Thyroid gland (tissue), 4 donors: ENCODE measurements at regions not wholly inside any gene's neighbourhood (a gene's known extent, or its start where the extent isn't known, plus 50 kb on each side); places are given as distances from the start of the nearest gene placed in this dataset.

Experiments
- POLR2A ChIP-seq, 2 donors: fragments of 450-650 bp; IDR thresholded peaks; one replicate each; pipeline ENCODE4 v1.6.1; 2017; ENCODE audit warnings: antibody characterized with exemption in 2 of 2, mild to moderate bottlenecking in 2 of 2, moderate library complexity in 1 of 2
- TF ChIP-seq, protein P1 (sequence below), 6 experiments: fragments of 200-600 bp in 3 of 6; fragments of 450-650 bp in 3 of 6; sonication (generic) in 3 of 6; IDR thresholded peaks; one replicate each; pipeline ENCODE4 v1.5.1; 2016 to 2019; ENCODE audit warnings: antibody characterized with exemption in 6 of 6, mild to moderate bottlenecking in 2 of 6, inconsistent platforms in 1 of 6, moderate library complexity in 1 of 6

DNA sequence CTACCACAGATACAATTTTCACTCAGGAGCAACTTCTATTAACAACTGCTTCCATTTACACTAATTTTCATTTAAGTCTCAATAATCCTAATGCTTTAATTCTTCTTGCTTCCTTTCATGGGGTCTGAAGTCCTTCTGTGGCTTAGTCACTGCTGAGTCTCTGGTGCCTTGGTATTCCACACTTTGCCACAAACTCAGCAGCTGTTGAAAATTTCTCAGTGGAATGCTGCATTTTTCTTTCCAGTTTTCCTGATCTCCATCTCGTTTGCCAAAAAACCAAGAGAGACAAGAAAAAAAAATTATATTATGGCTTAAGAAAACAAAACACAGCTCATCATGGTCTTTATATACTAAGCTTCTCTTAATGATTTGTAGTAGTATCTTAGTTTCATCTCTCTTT is 269.2 kb upstream of the AZI2 start:
- no peak for TF ChIP-seq POLR2A (IDR thresholded peaks at IDR 0.05)
- TF ChIP-seq, protein P1, sequence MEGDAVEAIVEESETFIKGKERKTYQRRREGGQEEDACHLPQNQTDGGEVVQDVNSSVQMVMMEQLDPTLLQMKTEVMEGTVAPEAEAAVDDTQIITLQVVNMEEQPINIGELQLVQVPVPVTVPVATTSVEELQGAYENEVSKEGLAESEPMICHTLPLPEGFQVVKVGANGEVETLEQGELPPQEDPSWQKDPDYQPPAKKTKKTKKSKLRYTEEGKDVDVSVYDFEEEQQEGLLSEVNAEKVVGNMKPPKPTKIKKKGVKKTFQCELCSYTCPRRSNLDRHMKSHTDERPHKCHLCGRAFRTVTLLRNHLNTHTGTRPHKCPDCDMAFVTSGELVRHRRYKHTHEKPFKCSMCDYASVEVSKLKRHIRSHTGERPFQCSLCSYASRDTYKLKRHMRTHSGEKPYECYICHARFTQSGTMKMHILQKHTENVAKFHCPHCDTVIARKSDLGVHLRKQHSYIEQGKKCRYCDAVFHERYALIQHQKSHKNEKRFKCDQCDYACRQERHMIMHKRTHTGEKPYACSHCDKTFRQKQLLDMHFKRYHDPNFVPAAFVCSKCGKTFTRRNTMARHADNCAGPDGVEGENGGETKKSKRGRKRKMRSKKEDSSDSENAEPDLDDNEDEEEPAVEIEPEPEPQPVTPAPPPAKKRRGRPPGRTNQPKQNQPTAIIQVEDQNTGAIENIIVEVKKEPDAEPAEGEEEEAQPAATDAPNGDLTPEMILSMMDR (IDR thresholded peaks at IDR 0.05), result no peak
